ENCODE measurements at regions not wholly inside any gene's neighbourhood (a gene's known extent, or its start where the extent isn't known, plus 50 kb on each side); places are given as distances from the start of the nearest gene placed in this dataset.

DNA sequence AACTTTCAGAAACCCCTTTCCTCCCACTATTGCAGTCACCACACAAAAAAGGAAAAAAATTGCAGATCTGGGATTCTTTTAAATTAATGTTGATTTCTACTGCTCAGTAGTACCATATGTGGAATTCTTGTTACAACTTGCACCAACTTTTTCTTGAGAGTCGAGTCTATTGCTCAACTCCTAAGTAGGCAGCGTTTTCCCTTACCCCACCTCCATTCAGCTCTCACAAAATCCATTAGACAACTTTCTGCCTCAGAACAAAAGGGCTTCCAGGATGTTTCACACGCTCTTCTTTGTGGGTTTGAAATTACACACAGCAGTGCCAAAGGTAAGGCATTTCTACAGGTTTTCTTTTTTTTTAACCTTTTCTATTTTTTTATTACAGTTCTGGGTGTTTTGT is 179.5 kb downstream of the ANXA2 start:
- no peak overlapping the region for H3K4me2 ChIP-seq (ENCODE audit: low read length)
- CTCF ChIA-PET: no interaction called here
- no peak for DNase-seq (ENCODE audit: low read depth, low spot score)
- peaks cover 64% of the 10 kb centered on the region for H3K27me3 ChIP-seq (ENCODE audit: insufficient read depth, low read length)
- intact Hi-C loops (cut with micrococcal nuclease): no loop called here
- H3K27ac ChIP-seq (ENCODE audit: low read depth, low read length): no peak overlapping the region
- POLR2A ChIA-PET: no interaction called here
- H4K20me1 ChIP-seq (ENCODE audit: insufficient read depth): no peaks in the 10 kb centered on the region
- H2AFZ ChIP-seq (ENCODE audit: low read depth, low read length, poor library complexity, severe bottlenecking): no peak overlapping the region
- BruUV-seq (replicated peaks): no TSS peak
- no peaks in the 10 kb centered on the region for H3K4me1 ChIP-seq (ENCODE audit: control insufficient read depth in 1 of 2, insufficient read depth in 2 of 2, low read length in 2 of 2)
- H3K9ac ChIP-seq (ENCODE audit: low read length): no peak overlapping the region
- H3K36me3 ChIP-seq (ENCODE audit: control insufficient read depth in 1 of 2, insufficient read depth in 2 of 2, low read length in 2 of 2): no peaks in the 10 kb centered on the region
- TF ChIP-seq, protein P1, sequence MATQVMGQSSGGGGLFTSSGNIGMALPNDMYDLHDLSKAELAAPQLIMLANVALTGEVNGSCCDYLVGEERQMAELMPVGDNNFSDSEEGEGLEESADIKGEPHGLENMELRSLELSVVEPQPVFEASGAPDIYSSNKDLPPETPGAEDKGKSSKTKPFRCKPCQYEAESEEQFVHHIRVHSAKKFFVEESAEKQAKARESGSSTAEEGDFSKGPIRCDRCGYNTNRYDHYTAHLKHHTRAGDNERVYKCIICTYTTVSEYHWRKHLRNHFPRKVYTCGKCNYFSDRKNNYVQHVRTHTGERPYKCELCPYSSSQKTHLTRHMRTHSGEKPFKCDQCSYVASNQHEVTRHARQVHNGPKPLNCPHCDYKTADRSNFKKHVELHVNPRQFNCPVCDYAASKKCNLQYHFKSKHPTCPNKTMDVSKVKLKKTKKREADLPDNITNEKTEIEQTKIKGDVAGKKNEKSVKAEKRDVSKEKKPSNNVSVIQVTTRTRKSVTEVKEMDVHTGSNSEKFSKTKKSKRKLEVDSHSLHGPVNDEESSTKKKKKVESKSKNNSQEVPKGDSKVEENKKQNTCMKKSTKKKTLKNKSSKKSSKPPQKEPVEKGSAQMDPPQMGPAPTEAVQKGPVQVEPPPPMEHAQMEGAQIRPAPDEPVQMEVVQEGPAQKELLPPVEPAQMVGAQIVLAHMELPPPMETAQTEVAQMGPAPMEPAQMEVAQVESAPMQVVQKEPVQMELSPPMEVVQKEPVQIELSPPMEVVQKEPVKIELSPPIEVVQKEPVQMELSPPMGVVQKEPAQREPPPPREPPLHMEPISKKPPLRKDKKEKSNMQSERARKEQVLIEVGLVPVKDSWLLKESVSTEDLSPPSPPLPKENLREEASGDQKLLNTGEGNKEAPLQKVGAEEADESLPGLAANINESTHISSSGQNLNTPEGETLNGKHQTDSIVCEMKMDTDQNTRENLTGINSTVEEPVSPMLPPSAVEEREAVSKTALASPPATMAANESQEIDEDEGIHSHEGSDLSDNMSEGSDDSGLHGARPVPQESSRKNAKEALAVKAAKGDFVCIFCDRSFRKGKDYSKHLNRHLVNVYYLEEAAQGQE (IDR thresholded peaks at IDR 0.05; ENCODE audit: low read depth): no peak
- TF ChIP-seq, protein P2, sequence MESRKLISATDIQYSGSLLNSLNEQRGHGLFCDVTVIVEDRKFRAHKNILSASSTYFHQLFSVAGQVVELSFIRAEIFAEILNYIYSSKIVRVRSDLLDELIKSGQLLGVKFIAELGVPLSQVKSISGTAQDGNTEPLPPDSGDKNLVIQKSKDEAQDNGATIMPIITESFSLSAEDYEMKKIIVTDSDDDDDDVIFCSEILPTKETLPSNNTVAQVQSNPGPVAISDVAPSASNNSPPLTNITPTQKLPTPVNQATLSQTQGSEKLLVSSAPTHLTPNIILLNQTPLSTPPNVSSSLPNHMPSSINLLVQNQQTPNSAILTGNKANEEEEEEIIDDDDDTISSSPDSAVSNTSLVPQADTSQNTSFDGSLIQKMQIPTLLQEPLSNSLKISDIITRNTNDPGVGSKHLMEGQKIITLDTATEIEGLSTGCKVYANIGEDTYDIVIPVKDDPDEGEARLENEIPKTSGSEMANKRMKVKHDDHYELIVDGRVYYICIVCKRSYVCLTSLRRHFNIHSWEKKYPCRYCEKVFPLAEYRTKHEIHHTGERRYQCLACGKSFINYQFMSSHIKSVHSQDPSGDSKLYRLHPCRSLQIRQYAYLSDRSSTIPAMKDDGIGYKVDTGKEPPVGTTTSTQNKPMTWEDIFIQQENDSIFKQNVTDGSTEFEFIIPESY (IDR thresholded peaks at IDR 0.05; ENCODE audit: extremely low read depth, insufficient replicate concordance, low read length): no peak
- TF ChIP-seq POLR2AphosphoS5 (IDR thresholded peaks at IDR 0.05; ENCODE audit: low read depth, low read length) (no peak), SRF (IDR thresholded peaks at IDR 0.05; ENCODE audit: low read depth) (no peak), ELF1 (IDR thresholded peaks at IDR 0.05; ENCODE audit: borderline replicate concordance, low read depth) (no peak), ZNF274 (IDR thresholded peaks at IDR 0.05; ENCODE audit: low read depth, low read length) (no peak), TCF7L2 (IDR thresholded peaks at IDR 0.05; ENCODE audit: borderline replicate concordance, extremely low read depth, insufficient read depth, insufficient read length) (no peak), ZFX (IDR thresholded peaks at IDR 0.05) (no peak), RAD21 (IDR thresholded peaks at IDR 0.05; ENCODE audit: low read depth) (no peak), POLR2A (IDR thresholded peaks at IDR 0.05; ENCODE audit: borderline replicate concordance, extremely low read depth, insufficient read depth, insufficient read length) (no peak), EZH2phosphoT487 (IDR thresholded peaks at IDR 0.05; ENCODE audit: borderline replicate concordance) (no peak), FOSL1 (IDR thresholded peaks at IDR 0.05; ENCODE audit: low read depth) (no peak), YY1 (IDR thresholded peaks at IDR 0.05; ENCODE audit: extremely low read depth, insufficient replicate concordance, low read depth, low read length) (no peak), JUND (IDR thresholded peaks at IDR 0.05) (no peak), EGR1 (IDR thresholded peaks at IDR 0.05; ENCODE audit: low read depth) (no peak), EZH2 (IDR thresholded peaks at IDR 0.05) (no peak), SP1 (IDR thresholded peaks at IDR 0.05; ENCODE audit: low read depth) (no peak), CBX3 (IDR thresholded peaks at IDR 0.05; ENCODE audit: low read depth) (no peak)
- TF ChIP-seq, protein P3, sequence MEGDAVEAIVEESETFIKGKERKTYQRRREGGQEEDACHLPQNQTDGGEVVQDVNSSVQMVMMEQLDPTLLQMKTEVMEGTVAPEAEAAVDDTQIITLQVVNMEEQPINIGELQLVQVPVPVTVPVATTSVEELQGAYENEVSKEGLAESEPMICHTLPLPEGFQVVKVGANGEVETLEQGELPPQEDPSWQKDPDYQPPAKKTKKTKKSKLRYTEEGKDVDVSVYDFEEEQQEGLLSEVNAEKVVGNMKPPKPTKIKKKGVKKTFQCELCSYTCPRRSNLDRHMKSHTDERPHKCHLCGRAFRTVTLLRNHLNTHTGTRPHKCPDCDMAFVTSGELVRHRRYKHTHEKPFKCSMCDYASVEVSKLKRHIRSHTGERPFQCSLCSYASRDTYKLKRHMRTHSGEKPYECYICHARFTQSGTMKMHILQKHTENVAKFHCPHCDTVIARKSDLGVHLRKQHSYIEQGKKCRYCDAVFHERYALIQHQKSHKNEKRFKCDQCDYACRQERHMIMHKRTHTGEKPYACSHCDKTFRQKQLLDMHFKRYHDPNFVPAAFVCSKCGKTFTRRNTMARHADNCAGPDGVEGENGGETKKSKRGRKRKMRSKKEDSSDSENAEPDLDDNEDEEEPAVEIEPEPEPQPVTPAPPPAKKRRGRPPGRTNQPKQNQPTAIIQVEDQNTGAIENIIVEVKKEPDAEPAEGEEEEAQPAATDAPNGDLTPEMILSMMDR (IDR thresholded peaks at IDR 0.05 in 2 of 3, conservative IDR thresholded peaks at IDR 0.05 in 1 of 3; ENCODE audit: borderline replicate concordance in 1 of 3, insufficient read depth in 1 of 3, low read depth in 2 of 3, low read length in 2 of 3): no peak
- TF ChIP-seq, protein P4, sequence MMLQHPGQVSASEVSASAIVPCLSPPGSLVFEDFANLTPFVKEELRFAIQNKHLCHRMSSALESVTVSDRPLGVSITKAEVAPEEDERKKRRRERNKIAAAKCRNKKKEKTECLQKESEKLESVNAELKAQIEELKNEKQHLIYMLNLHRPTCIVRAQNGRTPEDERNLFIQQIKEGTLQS (IDR thresholded peaks at IDR 0.05): no peak
- RAD21 ChIA-PET (ENCODE audit: low non-redundant PET in 1 of 2, low total read pairs in 2 of 2, uncharacterized antibody in 2 of 2, unreplicated experiment in 2 of 2): no interaction called here
- no peaks in the 10 kb centered on the region for H3K9me3 ChIP-seq (ENCODE audit: control insufficient read depth in 1 of 2, insufficient read depth in 1 of 2, low read depth in 1 of 2, low read length in 2 of 2)
- H3K79me2 ChIP-seq (ENCODE audit: insufficient read depth, low read length): no peaks in the 10 kb centered on the region
- H3K4me3 ChIP-seq (replicated peaks in 1 of 2; ENCODE audit: low read depth in 1 of 2, low read length in 2 of 2): no peak overlapping the region
- ATAC-seq: no peak
- no peaks in the 10 kb centered on the region for H3K9me2 ChIP-seq (ENCODE audit: insufficient read depth)

Data from HCT116 (cell line).